Endothelial cell of umbilical vein (primary cell): ENCODE measurements at regions not wholly inside any gene's neighbourhood (a gene's known extent, or its start where the extent isn't known, plus 50 kb on each side); places are given as distances from the start of the nearest gene placed in this dataset.

ENCODE experiments used
- BruUV-seq: library from RNA; stranded (reverse); fragments of 400-500 nt; replicated peaks from 2 replicates; lab custom pipeline; 2021; lab: Mats Ljungman, UMichigan
- CTCF ChIA-PET: fragments of 300-600, 350-600 bp; sonication (Branson Sonifier 250); formaldehyde crosslinking; loops from one replicate; lab custom pipeline; 2021; ENCODE audit warnings: antibody characterized with exemption, inconsistent platforms; lab: Charles Lee
- POLR2A ChIA-PET: fragments of 300-600, 350-600 bp; sonication (Branson Sonifier 250); formaldehyde crosslinking; loops from one replicate; lab custom pipeline; 2021; ENCODE audit warnings: antibody characterized with exemption, inconsistent platforms; lab: Charles Lee
- DNase-seq: peaks from one replicate; pipeline ENCODE4 v3.0.0-alpha.2; 2011; ENCODE audit warnings: low read depth, low spot score
- FAIRE-seq: peaks from 2 replicates; lab custom pipeline; 2011; peaks lifted over from hg19 to GRCh38; lab: Jason Lieb, UNC
- H2AFZ ChIP-seq: 2 replicates; pipeline ENCODE4 v1.6.0; 2012; ENCODE audit warnings: low read depth, low read length, control low read depth, inconsistent platforms
- H3K27ac ChIP-seq: 2 replicates; pipeline ENCODE4 v1.5.1; 2011; ENCODE audit warnings: low read depth, mild to moderate bottlenecking, control low read depth, low read length, moderate library complexity; ENCODE audit not compliant: insufficient read depth
- H3K27me3 ChIP-seq, 2 experiments: 2 replicates each; pipeline versions ENCODE4 v1.6.0 to v1.6.1; 2011; ENCODE audit warnings: low read length in 2 of 2, mixed read lengths in 1 of 2; ENCODE audit not compliant: control insufficient read depth in 2 of 2, insufficient read depth in 2 of 2
- H3K36me3 ChIP-seq, 2 experiments: 2 replicates in 1 of 2; 3 replicates in 1 of 2; pipeline ENCODE4 v1.5.1; 2011; ENCODE audit warnings: low read length in 2 of 2, mild to moderate bottlenecking in 1 of 2, moderate library complexity in 1 of 2; ENCODE audit not compliant: control insufficient read depth in 2 of 2, insufficient read depth in 2 of 2; ENCODE audit errors: extremely low read depth in 1 of 2
- H3K4me1 ChIP-seq: 3 replicates; pipeline ENCODE4 v1.5.1; 2011; ENCODE audit warnings: mild to moderate bottlenecking, low read length; ENCODE audit not compliant: control insufficient read depth, insufficient read depth; ENCODE audit errors: extremely low read depth
- H3K4me2 ChIP-seq: 2 replicates; pipeline ENCODE4 v1.6.1; 2011; ENCODE audit warnings: low read length, control low read depth, mixed read lengths; ENCODE audit not compliant: insufficient read depth
- H3K4me3 ChIP-seq, 3 experiments: fragments of 200-600 bp in 1 of 3; sonication (generic), shearing (Covaris generic) in 1 of 3; replicated peaks in 1 of 3; 2 replicates each; pipeline ENCODE4 v1.5.1; 2011 to 2016; ENCODE audit warnings: control low read depth in 3 of 3, low read length in 3 of 3, mild to moderate bottlenecking in 2 of 3, inconsistent platforms in 1 of 3, low read depth in 1 of 3, moderate library complexity in 1 of 3; ENCODE audit not compliant: insufficient read depth in 1 of 3
- H3K79me2 ChIP-seq: 2 replicates; pipeline ENCODE4 v1.6.0; 2012; ENCODE audit warnings: low read length, inconsistent platforms; ENCODE audit not compliant: control insufficient read depth, insufficient read depth
- H3K9ac ChIP-seq: replicated peaks from 2 replicates; pipeline ENCODE3; 2011; ENCODE audit warnings: low read length, control low read depth; ENCODE audit not compliant: insufficient read depth; ENCODE audit errors: extremely low read depth
- H3K9me1 ChIP-seq: replicated peaks from 3 replicates; pipeline ENCODE4 v1.6.0; 2011; ENCODE audit warnings: mild to moderate bottlenecking, low read length; ENCODE audit not compliant: control insufficient read depth, insufficient read depth; ENCODE audit errors: extremely low read depth
- H3K9me3 ChIP-seq: replicated peaks from 2 replicates; pipeline ENCODE4 v1.5.1; 2012; ENCODE audit warnings: low read length, inconsistent platforms; ENCODE audit not compliant: control insufficient read depth, insufficient read depth
- H4K20me1 ChIP-seq: replicated peaks from 2 replicates; pipeline ENCODE3; 2011; ENCODE audit warnings: mild to moderate bottlenecking, low read length; ENCODE audit not compliant: control insufficient read depth, insufficient read depth; ENCODE audit errors: extremely low read depth
- EZH2 ChIP-seq: IDR thresholded peaks from 2 replicates; pipeline ENCODE4 v1.6.1; 2012; ENCODE audit warnings: borderline replicate concordance, low read depth, mild to moderate bottlenecking, moderate library complexity, low read length, inconsistent platforms; ENCODE audit not compliant: severe bottlenecking
- FOS ChIP-seq: IDR thresholded peaks from 2 replicates; pipeline ENCODE4 v1.6.1; 2011; ENCODE audit warnings: mild to moderate bottlenecking, low read length, moderate library complexity, borderline replicate concordance; ENCODE audit not compliant: insufficient read depth
- GATA2 ChIP-seq: IDR thresholded peaks from 2 replicates; pipeline ENCODE4 v1.7.0; 2011; ENCODE audit warnings: low read depth, mild to moderate bottlenecking, moderate library complexity, mixed read lengths, low read length; ENCODE audit not compliant: insufficient read length, insufficient read depth
- JUN ChIP-seq: IDR thresholded peaks from 2 replicates; pipeline ENCODE4 v1.6.1; 2011; ENCODE audit warnings: borderline replicate concordance, low read depth; ENCODE audit not compliant: insufficient read length, insufficient read depth
- MYC ChIP-seq: IDR thresholded peaks from one replicate; pipeline ENCODE4 v1.6.1; 2011; ENCODE audit warnings: mild to moderate bottlenecking, low read depth, low read length
- POLR2A ChIP-seq: IDR thresholded peaks from 2 replicates; pipeline ENCODE4 v1.6.1; 2012; ENCODE audit warnings: low read depth, mild to moderate bottlenecking, control low read depth, low read length
- POLR2AphosphoS5 ChIP-seq: IDR thresholded peaks from 2 replicates; pipeline ENCODE4 v1.6.1; 2012; ENCODE audit warnings: low read depth, mild to moderate bottlenecking, control low read depth, low read length, moderate library complexity; ENCODE audit not compliant: insufficient read depth
- dilution Hi-C: fragments of 300-500 bp; cut with MboI; formaldehyde crosslinking; loops from one replicate; pipeline ENCODE4 v1.15.0; 2019; ENCODE audit warnings: low sequenced_read_pairs; ENCODE audit not compliant: extremely low pct_ligation_motif_present
- intact Hi-C: fragments of 100-400 bp; cut with micrococcal nuclease; formaldehyde crosslinking; loops from one replicate; pipeline ENCODE4 v1.10.0; 2022
- TF ChIP-seq, protein P1 (sequence below), 2 donors: IDR thresholded peaks; 1 replicate in 1 of 2; 2 replicates in 1 of 2; pipeline ENCODE4 v1.5.1; 2011; ENCODE audit warnings: low read length in 2 of 2, mild to moderate bottlenecking in 2 of 2, moderate library complexity in 2 of 2, control low read depth in 1 of 2, inconsistent platforms in 1 of 2, low read depth in 1 of 2; ENCODE audit not compliant: insufficient read depth in 1 of 2; ENCODE audit errors: extremely low read depth in 1 of 2
- TF ChIP-seq, protein P2 (sequence below): IDR thresholded peaks from 2 replicates; pipeline ENCODE4 v1.6.1; 2011; ENCODE audit not compliant: insufficient read depth, insufficient read length

DNA sequence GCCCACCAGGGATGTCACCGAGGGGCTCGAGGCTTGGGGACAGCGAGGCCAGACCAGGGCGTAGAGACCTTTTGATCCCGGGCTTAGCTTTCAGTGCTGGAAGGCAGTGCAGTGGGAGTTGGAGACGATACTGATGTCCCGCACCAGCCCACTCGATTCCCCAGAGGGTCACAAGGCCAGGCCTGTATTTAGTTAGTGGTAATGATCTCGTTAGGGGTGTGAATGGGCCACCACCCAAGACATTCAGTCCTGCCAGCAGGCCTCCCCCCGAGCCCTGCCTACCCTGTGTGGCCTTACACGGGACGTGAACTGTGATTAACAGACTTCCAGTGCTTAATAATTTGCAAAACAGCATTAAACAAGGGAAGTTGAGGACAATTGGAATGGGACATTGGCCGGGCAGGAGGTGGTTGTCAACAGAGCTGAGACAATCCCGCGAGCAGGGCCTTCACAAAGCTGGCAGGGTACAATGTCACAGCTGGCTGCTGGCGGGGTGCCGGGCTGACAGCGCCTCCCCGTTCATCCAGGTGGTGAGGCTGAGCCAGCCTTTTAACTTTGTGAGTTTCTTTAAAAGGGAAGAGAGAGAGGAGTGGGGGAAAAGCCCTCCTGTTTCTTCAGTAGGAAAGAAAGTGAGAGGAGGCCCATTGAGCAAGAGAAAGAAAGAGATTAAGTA, 175.3 kb upstream of the RALGAPA2 start:
- ChIA-PET CTCF (no interaction called here), POLR2A (no interaction called here)
- Histone ChIP-seq H3K9ac (no peak overlapping the region), H3K79me2 (no peaks in the 10 kb centered on the region), H2AFZ (no peak overlapping the region), H3K4me2 (no peak overlapping the region), H4K20me1 (no peaks in the 10 kb centered on the region), H3K36me3 (no peaks in the 10 kb centered on the region), H3K4me3 (no peak overlapping the region), H3K4me1 (no peaks in the 10 kb centered on the region), H3K27ac (no peak overlapping the region), H3K27me3 (no peaks in the 10 kb centered on the region), H3K9me3 (no peaks in the 10 kb centered on the region), H3K9me1 (no peaks in the 10 kb centered on the region)
- TF ChIP-seq EZH2 (no peak), MYC (no peak), GATA2 (no peak), JUN (no peak), POLR2A (no peak), POLR2AphosphoS5 (no peak), FOS (no peak)
- TF ChIP-seq, protein P1, sequence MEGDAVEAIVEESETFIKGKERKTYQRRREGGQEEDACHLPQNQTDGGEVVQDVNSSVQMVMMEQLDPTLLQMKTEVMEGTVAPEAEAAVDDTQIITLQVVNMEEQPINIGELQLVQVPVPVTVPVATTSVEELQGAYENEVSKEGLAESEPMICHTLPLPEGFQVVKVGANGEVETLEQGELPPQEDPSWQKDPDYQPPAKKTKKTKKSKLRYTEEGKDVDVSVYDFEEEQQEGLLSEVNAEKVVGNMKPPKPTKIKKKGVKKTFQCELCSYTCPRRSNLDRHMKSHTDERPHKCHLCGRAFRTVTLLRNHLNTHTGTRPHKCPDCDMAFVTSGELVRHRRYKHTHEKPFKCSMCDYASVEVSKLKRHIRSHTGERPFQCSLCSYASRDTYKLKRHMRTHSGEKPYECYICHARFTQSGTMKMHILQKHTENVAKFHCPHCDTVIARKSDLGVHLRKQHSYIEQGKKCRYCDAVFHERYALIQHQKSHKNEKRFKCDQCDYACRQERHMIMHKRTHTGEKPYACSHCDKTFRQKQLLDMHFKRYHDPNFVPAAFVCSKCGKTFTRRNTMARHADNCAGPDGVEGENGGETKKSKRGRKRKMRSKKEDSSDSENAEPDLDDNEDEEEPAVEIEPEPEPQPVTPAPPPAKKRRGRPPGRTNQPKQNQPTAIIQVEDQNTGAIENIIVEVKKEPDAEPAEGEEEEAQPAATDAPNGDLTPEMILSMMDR (IDR thresholded peaks at IDR 0.05; ENCODE audit: extremely low read depth in 1 of 2, insufficient read depth in 1 of 2, low read depth in 1 of 2, low read length in 2 of 2), result no peak
- TF ChIP-seq, protein P2, sequence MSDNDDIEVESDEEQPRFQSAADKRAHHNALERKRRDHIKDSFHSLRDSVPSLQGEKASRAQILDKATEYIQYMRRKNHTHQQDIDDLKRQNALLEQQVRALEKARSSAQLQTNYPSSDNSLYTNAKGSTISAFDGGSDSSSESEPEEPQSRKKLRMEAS, result no peak
- DNase-seq (no peak), FAIRE-seq (no peak)
- BruUV-seq, result no TSS peak
- dilution Hi-C loops (no loop called here), intact Hi-C loops (no loop called here)
